Panc1 (cell line): ENCODE measurements at regions not wholly inside any gene's neighbourhood (a gene's known extent, or its start where the extent isn't known, plus 50 kb on each side); places are given as distances from the start of the nearest gene placed in this dataset.

Experiments used
- POLR2AphosphoS5 ChIP-seq: IDR thresholded peaks from 2 replicates; pipeline ENCODE4 v1.6.1; 2012; ENCODE audit warnings: mild to moderate bottlenecking, low read depth, low read length, moderate library complexity
- TF ChIP-seq, protein P1 (sequence below): fragments of 450-650 bp; IDR thresholded peaks from 2 replicates; pipeline ENCODE4 v1.5.1; 2017; ENCODE audit warnings: mild to moderate bottlenecking

DNA sequence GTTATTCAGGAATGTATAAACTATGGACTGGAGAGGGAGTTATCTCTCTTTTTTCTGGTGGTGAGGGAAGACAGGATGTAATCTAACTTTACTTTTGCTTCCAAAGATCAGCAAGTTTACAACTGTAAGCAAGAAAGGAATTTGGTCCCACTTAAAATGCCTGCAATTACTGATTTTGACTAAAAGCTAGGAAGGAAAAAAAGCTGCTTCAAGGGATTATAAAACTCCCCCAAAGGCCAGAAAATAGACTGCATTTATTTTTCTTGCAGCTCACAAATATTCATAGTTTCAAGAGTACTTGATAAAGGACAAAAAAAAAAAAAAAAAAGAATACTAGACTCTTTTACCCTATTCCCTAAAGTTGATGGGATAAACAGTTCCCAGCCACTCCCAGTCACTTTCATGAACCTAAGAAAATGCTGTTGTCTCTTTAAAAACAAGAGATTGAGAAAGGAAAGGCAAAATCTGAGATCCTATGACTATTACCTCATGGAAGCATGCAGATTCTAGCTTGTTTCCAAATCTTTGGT, 128.7 kb upstream of the BMP4 start:
- TF ChIP-seq, protein P1, sequence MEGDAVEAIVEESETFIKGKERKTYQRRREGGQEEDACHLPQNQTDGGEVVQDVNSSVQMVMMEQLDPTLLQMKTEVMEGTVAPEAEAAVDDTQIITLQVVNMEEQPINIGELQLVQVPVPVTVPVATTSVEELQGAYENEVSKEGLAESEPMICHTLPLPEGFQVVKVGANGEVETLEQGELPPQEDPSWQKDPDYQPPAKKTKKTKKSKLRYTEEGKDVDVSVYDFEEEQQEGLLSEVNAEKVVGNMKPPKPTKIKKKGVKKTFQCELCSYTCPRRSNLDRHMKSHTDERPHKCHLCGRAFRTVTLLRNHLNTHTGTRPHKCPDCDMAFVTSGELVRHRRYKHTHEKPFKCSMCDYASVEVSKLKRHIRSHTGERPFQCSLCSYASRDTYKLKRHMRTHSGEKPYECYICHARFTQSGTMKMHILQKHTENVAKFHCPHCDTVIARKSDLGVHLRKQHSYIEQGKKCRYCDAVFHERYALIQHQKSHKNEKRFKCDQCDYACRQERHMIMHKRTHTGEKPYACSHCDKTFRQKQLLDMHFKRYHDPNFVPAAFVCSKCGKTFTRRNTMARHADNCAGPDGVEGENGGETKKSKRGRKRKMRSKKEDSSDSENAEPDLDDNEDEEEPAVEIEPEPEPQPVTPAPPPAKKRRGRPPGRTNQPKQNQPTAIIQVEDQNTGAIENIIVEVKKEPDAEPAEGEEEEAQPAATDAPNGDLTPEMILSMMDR = no peak
- TF ChIP-seq POLR2AphosphoS5 = no peak
